GM18867 (cell line): ENCODE measurements at regions not wholly inside any gene's neighbourhood (a gene's known extent, or its start where the extent isn't known, plus 50 kb on each side); places are given as distances from the start of the nearest gene placed in this dataset.
"Not testable (repeated sequence)": the region's sequence is repeated elsewhere in the genome, so short reads cannot be mapped to it uniquely, and the experiment has no call there.

ENCODE experiments used
- ATAC-seq: cut with Tn5 transposase; IDR thresholded peaks from one replicate; pipeline ENCODE4 v1.9.1; 2021; ENCODE audit warnings: mild to moderate bottlenecking, moderate library complexity; ENCODE audit not compliant: unreplicated experiment

DNA sequence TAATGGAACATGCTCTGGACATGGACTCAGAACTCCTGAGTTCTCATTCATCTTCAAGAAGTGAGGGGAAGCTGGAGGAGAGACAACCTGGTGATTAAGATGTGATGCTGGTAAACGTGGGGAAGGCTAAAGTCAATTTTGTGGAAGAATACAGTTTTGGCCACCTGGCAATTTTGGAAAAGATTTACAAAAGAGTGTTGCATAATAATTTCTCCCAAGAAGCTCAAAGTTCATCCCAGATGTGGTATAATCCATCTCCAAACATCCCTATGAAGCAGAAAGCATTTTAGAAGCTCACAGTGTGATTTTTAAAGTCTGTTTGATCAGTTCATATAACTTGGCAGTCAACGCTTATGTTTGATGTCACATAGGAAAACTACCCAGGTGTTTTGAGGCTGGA, 208.7 kb downstream of the LMX1A start:
- no peak for ATAC-seq

DNA sequence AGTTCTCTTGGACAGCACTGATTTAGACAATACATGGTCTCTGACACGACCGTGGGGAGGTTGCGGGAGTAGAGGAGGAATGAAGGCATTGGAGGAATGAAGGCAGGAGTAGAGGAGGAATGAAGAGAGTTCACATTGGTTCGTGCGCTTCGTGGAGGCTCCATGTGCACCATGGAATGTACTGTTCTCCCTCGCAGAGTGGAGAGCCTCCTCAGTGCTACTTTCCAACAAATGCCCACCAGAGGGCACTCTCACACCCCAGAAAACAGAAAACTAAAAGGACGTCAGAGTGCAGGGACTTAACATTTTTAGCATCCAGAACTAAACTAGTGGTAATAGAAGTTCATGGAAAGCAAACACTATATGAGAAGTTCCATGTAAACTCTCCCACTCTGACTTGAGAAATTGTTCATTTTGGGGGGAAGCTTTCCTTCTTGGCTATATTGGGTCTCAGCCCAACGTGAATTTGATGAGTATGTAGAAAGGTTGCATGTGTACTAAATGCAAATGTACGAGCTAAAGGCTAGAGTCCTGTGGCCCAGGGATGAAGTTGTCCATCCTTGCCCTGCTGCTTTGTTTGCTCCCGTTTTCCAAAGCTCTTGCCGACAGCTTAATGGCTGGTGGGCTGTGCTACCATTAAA, 211.6 kb downstream of the LMX1A start:
- ATAC-seq: peak; percentile 89

DNA sequence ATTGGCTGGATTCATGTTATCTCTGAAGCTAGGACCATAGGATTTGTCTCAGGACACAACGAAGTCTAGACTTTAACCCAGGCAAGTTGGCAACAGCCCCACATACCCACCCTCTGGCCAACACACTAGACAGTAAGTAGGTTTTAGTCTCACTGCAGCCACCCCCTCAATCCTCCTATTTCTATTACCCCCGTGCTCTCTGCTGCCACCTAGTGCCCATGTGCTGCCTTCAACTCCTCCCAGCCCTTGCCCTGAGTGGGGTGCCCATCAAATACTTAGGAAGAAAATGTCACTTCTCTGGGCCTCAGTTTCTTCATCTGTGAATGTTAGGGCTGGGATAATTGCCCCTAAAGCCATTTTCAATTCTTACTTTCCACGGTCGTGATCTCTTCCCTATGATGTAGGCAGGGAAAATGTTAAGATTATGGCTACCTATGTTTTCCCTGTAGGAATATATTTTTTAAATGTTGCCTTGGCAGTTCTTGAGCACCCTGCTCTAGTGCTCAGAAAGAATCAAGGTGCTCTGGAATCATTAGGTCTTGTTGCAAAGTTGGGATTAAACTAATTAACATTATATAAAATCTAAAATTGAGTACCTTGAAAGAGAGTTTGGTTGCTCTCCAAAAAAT, 213.0 kb downstream of the LMX1A start:
- ATAC-seq: no peak

- ATAC-seq: no peak
Observed at GRCh38 chr1:165138960-165139359, 217.6 kb downstream of the LMX1A start.

DNA sequence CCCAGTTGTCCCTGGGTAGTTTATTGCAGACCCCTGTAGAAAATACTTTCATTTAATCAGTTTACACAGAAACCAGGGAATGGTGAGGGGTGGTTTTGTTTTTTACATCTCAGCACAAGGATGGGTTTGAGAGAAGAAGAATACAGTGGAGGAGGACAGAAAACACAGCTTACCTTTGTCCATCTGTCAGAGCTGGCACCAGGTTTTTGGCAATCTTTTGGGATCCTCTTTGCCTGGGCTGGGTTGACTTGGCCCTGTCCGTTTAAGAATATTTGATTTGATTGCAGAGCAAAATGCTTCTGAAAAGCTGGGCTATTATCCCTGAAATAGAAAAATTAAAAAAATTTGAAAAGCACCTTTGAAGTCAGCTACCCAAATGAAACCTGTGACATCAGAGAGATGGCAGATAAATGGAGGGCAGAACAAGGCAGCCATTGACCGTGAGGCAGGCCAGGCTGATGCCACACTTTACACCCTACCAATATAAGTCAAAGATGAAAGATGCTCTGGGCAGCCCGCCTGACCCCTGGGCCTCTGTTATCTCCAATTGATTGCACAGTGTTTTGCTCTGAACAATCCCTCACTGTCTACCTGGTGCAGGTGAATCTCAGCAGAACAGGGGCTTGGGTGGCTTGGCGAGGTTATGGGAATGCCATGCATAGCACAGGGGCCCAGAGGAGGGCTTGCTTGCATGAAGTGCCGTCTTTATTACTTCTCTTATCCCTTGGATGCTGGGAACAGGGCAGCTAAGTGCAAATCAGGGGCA, 218.8 kb downstream of the LMX1A start:
- ATAC-seq: no peak

DNA sequence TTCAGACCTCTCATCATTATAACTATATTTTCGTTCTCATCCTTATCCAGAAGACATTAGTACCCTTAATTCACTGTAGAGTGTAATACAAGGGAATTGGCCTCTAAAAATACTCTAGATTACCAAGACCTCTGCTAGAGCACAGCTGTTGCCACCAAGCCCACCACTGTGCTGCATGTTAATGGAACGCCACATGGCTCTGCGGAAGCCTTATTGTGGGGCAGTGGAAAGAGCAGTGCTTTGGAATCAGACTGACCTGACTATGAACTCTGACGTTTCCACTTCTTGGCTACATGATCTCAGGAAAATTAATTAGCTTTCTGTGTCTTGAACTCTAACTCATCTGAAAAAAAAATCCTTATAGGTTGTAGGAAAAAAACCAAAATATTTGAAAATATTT, 222.1 kb downstream of the LMX1A start:
- ATAC-seq: no peak

GRCh38 chr1:165129568-165130164, 226.8 kb downstream of the LMX1A start:
- peak; percentile 86 for ATAC-seq

GRCh38 chr1:165124772-165125171, 231.7 kb downstream of the LMX1A start:
- ATAC-seq: no peak

DNA sequence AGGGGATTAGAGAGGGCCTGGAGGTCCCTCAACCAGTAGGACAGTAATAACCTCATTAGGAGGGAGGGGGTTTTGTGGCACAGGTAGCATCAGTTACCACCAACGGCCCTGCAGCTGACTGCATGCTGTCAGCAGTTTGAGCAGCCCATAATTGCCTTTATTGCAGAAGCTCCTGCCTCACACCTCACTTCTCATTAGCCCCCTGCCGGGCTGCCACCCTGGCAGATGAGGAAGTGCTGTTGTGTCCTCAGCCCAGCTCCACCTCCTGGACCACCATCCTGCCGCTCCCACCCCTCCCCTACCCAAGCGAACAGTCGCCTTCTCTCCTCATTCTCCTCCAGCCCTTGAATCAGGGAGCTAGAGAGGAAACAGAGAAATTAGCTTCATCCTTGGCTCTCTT, 237.4 kb downstream of the LMX1A start:
- no peak for ATAC-seq

DNA sequence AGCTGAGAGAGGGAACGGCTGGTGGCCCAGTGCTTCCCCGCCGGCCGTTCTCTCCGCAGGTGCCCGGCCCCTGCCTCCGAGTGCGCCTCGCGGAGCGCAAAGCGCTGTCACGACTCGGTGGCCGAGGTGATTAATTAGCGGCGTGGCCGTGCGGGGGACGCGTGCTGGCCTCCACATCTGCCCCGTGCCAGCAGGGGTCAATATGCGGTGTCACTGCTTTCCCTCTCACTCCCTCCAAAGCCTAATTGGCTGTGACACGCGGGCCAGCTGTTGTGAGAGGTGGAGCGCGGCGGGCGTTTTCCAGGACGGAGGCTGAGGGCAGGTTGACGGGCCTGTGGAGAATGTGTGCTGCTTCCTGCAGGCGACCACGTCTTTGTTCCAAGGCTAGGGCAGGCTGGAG, 239.0 kb downstream of the LMX1A start:
- no peak for ATAC-seq

DNA sequence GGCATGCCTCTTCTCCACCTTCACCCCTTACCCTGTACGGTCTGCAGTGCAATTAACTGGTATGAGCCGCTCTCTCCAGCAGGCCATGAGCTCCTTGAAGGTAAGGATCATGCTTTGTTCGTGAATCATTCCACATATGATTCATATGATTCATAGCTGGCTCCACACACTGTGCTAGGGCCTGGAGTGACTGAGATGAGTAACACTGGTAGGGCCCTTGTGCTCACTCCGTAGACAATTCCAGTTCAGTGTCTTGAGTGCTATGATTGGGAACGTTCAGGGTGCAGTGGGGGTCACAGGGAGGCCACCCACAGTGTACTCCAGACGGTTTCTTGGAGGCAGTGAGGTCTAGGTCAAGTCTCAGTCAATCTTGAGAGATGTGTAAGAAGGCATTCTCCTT, 239.8 kb downstream of the LMX1A start:
- ATAC-seq: no peak

DNA sequence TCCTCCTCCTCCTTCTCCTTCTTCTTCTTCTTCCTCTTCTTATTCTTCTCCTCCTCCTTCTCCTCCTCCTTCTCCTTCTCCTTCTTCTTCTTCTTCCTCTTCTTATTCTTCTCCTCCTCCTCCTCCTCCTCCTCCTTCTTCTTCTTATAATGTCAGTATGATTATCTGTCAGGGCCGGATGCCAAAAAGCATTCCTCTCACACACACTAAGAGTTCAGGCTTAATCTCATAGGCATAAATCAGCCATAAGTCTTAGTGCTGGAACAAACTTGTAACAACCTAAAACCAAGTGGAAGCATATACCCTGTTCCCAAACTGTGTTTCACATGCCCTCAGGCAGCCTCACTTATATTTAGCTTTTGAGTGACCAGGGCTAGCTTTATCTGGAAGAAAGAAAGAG, 240.3 kb downstream of the LMX1A start:
- ATAC-seq: no peak

DNA sequence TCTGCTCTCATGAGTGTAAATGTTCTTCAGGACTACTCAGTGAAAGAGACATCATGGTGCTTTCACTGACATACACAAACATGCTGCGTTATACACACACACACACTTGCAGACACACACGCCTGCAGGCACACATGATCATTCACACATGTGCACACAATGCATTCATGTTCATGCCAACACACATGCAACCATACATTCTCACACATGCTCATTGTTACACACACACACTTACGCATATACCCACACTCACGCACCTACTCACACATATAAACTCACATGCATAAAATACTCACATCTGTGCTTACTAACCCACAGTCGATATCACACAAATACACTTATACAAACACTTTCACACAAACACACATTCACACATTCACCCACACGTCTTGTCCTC, 241.6 kb downstream of the LMX1A start:
- no peak for ATAC-seq

GRCh38 chr1:165114022-165114888, 242.3 kb downstream of the LMX1A start:
- no peak for ATAC-seq

GRCh38 chr1:165112260-165112659, 244.3 kb downstream of the LMX1A start:
- no peak for ATAC-seq

- no peak for ATAC-seq
Observed at GRCh38 chr1:165109013-165109412, 247.5 kb downstream of the LMX1A start.

- not testable (repeated sequence) for ATAC-seq
Observed at GRCh38 chr1:165092542-165093162, 263.9 kb downstream of the LMX1A start.

GRCh38 chr1:165080253-165080896, 276.1 kb downstream of the LMX1A start:
- no peak for ATAC-seq

- ATAC-seq: no peak
Observed at GRCh38 chr1:165078391-165078790, 278.1 kb downstream of the LMX1A start.
